ENCODE measurements at regions not wholly inside any gene's neighbourhood (a gene's known extent, or its start where the extent isn't known, plus 50 kb on each side); places are given as distances from the start of the nearest gene placed in this dataset.
"Not testable (repeated sequence)": the region's sequence is repeated elsewhere in the genome, so short reads cannot be mapped to it uniquely, and the experiment has no call there.

DNA sequence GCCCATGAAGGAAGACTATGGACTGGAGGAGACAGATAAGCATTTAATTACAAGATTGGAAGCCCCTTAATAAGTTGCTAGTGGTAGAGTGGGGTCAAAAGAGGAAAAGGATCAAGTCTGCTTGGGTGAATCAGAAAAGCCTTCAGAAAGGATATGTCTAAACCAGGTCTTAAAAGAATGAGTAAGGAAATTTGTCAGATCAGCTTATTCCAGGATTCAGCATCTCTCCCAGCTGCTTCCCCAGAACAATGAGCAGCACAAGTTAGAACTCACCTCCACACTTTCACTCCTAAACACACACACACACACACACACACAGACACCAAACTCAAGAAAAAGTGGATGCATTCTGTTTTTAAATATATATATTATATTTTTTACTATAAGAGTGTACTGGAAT, 166.5 kb downstream of the CPEB2 start:
- in situ Hi-C loops (cut with MboI; ENCODE audit: low sequenced_read_pairs in 4 of 4) (no loop called here), intact Hi-C loops (cut with DNase I; ENCODE audit: low total_unique reads) (loop anchor here (10.0 kb wide), 1 partner anchor 1514 kb away; no protein-coding TSS in a partner anchor)
- TF ChIP-seq, protein P1, sequence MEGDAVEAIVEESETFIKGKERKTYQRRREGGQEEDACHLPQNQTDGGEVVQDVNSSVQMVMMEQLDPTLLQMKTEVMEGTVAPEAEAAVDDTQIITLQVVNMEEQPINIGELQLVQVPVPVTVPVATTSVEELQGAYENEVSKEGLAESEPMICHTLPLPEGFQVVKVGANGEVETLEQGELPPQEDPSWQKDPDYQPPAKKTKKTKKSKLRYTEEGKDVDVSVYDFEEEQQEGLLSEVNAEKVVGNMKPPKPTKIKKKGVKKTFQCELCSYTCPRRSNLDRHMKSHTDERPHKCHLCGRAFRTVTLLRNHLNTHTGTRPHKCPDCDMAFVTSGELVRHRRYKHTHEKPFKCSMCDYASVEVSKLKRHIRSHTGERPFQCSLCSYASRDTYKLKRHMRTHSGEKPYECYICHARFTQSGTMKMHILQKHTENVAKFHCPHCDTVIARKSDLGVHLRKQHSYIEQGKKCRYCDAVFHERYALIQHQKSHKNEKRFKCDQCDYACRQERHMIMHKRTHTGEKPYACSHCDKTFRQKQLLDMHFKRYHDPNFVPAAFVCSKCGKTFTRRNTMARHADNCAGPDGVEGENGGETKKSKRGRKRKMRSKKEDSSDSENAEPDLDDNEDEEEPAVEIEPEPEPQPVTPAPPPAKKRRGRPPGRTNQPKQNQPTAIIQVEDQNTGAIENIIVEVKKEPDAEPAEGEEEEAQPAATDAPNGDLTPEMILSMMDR (IDR thresholded peaks at IDR 0.05 in 4 of 5, conservative IDR thresholded peaks at IDR 0.05 in 1 of 5), result no peak
- TF ChIP-seq POLR2A (IDR thresholded peaks at IDR 0.05), result no peak
- ATAC-seq (no peak), DNase-seq (no peak)
- no peaks in the 10 kb centered on the region for H3K9me3 ChIP-seq
- H3K4me3 ChIP-seq, result no peak overlapping the region
- H3K27me3 ChIP-seq, result peaks cover 0 to 3% (median 0%) of the 10 kb centered on the region in 3 donors
- H3K27ac ChIP-seq, result no peak overlapping the region
- no peaks in the 10 kb centered on the region for H3K36me3 ChIP-seq
- no peaks in the 10 kb centered on the region for H3K4me1 ChIP-seq

DNA sequence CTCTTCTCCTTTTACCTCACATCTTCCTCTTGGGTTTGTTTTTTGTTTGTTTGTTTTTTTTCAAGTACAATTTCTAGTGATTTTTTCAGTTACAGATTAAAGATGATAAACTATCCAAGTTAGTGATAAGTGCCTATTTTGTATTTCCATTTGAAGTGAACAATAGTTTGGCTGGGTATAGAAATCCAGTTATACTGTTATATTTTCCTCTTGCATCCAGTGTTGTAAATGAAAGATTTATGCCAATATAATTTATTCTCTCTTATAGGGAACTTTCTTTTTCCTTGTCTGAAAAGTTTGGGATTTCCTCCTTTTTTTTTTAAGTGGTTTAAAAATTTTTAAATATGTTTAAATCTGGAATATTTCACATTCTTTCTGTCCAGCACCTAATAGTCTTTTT, 169.4 kb downstream of the CPEB2 start:
- ATAC-seq, result no peak
- Histone ChIP-seq H3K27ac (no peak overlapping the region), H3K4me1 (no peaks in the 10 kb centered on the region), H3K36me3 (no peaks in the 10 kb centered on the region), H3K27me3 (peaks cover 0 to 3% (median 0%) of the 10 kb centered on the region in 3 donors), H3K4me3 (no peak overlapping the region), H3K9me3 (no peaks in the 10 kb centered on the region)
- intact Hi-C loops (cut with DNase I; ENCODE audit: low total_unique reads) (no loop called here), in situ Hi-C loops (cut with MboI; ENCODE audit: low sequenced_read_pairs in 4 of 4) (no loop called here)
- no peak for DNase-seq
- TF ChIP-seq, protein P1 (IDR thresholded peaks at IDR 0.05 in 4 of 5, conservative IDR thresholded peaks at IDR 0.05 in 1 of 5), result no peak
- no peak for TF ChIP-seq POLR2A (IDR thresholded peaks at IDR 0.05)

DNA sequence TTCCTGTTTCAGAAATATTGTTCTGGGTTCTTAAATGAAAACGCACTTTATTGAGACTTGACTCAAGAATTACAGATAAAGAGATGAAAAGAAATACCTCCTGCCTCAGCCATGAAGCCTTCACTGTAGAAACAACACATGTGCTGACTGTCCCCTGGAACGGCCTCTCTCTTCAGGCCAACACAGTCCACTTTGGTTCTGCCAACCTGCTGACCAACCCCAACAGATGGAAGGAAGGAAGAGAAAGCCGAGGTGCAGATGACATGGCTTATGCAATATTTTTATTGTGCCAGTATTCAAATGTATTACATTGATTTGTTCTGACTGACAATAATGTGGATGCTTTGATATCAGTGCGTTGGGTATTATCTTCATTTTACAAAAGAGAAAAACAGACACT, 171.0 kb downstream of the CPEB2 start:
- intact Hi-C loops (cut with DNase I; ENCODE audit: low total_unique reads) (no loop called here), in situ Hi-C loops (cut with MboI; ENCODE audit: low sequenced_read_pairs in 4 of 4) (no loop called here)

GRCh38 chr4:15174168-15174567, 171.9 kb downstream of the CPEB2 start:
- DNase-seq; intact Hi-C loops (cut with DNase I; ENCODE audit: low total_unique reads); H3K4me3 ChIP-seq; in situ Hi-C loops (cut with MboI; ENCODE audit: low sequenced_read_pairs in 4 of 4); H3K27me3 ChIP-seq; H3K4me1 ChIP-seq; H3K9me3 ChIP-seq; H3K27ac ChIP-seq; H3K36me3 ChIP-seq; ATAC-seq: not testable (repeated sequence)

More for the DNA sequence above, 171.0 kb downstream of the CPEB2 start:
- ATAC-seq (no peak), DNase-seq (no peak)
- Histone ChIP-seq H3K36me3 (no peaks in the 10 kb centered on the region), H3K4me1 (no peaks in the 10 kb centered on the region), H3K27ac (no peak overlapping the region), H3K4me3 (no peak overlapping the region), H3K27me3 (peaks cover 0 to 3% (median 0%) of the 10 kb centered on the region in 3 donors), H3K9me3 (no peaks in the 10 kb centered on the region)
- no peak for TF ChIP-seq POLR2A (IDR thresholded peaks at IDR 0.05)
- TF ChIP-seq, protein P1 (IDR thresholded peaks at IDR 0.05 in 4 of 5, conservative IDR thresholded peaks at IDR 0.05 in 1 of 5), result no peak

- intact Hi-C loops (cut with DNase I; ENCODE audit: low total_unique reads), result not testable (repeated sequence)
Observed at GRCh38 chr4:15179842-15180241, 177.6 kb downstream of the CPEB2 start.

DNA sequence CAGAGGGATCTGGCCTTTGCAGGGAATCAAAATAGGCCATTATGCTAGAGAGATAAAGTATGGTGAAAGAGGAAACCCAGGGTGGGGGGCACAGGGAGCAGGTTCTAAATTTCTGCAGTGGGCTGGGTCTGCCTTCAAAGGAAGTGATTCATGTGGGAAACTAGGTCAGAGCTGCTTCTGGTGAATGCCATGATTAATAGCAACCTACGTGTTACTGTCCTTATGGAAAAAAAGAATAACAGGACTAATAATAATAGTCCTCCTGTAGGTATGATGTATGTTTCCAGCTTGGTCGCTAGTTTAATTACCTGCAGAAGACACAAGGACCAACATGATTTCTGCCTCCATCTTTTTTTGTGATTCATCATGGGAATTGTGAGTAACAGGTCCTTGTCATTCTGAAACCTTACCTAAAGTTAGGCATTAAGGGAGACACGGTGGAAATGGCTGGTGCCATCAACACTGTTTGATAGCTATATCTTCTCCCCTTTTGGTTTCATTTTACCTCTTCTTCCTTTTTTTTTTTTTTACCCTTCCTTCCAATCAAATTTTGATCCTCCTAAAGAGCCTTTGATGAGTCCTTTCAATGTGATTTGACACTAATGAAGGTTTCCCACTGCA, 180.4 kb downstream of the CPEB2 start:
- no peak overlapping the region for H3K27ac ChIP-seq
- H3K9me3 ChIP-seq, result no peaks in the 10 kb centered on the region
- no peak overlapping the region for H3K4me3 ChIP-seq
- no peak for ATAC-seq
- no peaks in the 10 kb centered on the region for H3K4me1 ChIP-seq
- in situ Hi-C loops (cut with MboI; ENCODE audit: low sequenced_read_pairs in 4 of 4), result no loop called here
- TF ChIP-seq, protein P1 (IDR thresholded peaks at IDR 0.05 in 4 of 5, conservative IDR thresholded peaks at IDR 0.05 in 1 of 5), result no peak
- TF ChIP-seq POLR2A (IDR thresholded peaks at IDR 0.05), result no peak
- H3K27me3 ChIP-seq, result no peaks in the 10 kb centered on the region
- intact Hi-C loops (cut with DNase I; ENCODE audit: low total_unique reads), result no loop called here
- no peaks in the 10 kb centered on the region for H3K36me3 ChIP-seq
- no peak for DNase-seq

More at GRCh38 chr4:15179842-15180241, 177.6 kb downstream of the CPEB2 start:
- DNase-seq; H3K27ac ChIP-seq; H3K4me3 ChIP-seq; in situ Hi-C loops (cut with MboI; ENCODE audit: low sequenced_read_pairs in 4 of 4); H3K27me3 ChIP-seq; H3K4me1 ChIP-seq; H3K9me3 ChIP-seq; H3K36me3 ChIP-seq; ATAC-seq: not testable (repeated sequence)

All from gastrocnemius medialis (tissue), 4 donors.